Thyroid gland (tissue), 4 donors: ENCODE measurements at regions not wholly inside any gene's neighbourhood (a gene's known extent, or its start where the extent isn't known, plus 50 kb on each side); places are given as distances from the start of the nearest gene placed in this dataset.
"Not testable (repeated sequence)": the region's sequence is repeated elsewhere in the genome, so short reads cannot be mapped to it uniquely, and the experiment has no call there.

Experiments
- CTCF ChIP-seq, 6 experiments: fragments of 200-600 bp in 3 of 6; fragments of 450-650 bp in 3 of 6; sonication (generic) in 3 of 6; IDR thresholded peaks; one replicate each; pipeline ENCODE4 v1.5.1; 2016 to 2019; ENCODE audit warnings: antibody characterized with exemption in 6 of 6, mild to moderate bottlenecking in 2 of 6, inconsistent platforms in 1 of 6, moderate library complexity in 1 of 6
- POLR2A ChIP-seq, 2 donors: fragments of 450-650 bp; IDR thresholded peaks; one replicate each; pipeline ENCODE4 v1.6.1; 2017; ENCODE audit warnings: antibody characterized with exemption in 2 of 2, mild to moderate bottlenecking in 2 of 2, moderate library complexity in 1 of 2

- not testable (repeated sequence) for TF ChIP-seq CTCF, POLR2A (IDR thresholded peaks at IDR 0.05)
Observed at GRCh38 chr7:65141894-65142293, 135.4 kb upstream of the ERV3-1 start.
